ENCODE measurements at regions not wholly inside any gene's neighbourhood (a gene's known extent, or its start where the extent isn't known, plus 50 kb on each side); places are given as distances from the start of the nearest gene placed in this dataset.

DNA sequence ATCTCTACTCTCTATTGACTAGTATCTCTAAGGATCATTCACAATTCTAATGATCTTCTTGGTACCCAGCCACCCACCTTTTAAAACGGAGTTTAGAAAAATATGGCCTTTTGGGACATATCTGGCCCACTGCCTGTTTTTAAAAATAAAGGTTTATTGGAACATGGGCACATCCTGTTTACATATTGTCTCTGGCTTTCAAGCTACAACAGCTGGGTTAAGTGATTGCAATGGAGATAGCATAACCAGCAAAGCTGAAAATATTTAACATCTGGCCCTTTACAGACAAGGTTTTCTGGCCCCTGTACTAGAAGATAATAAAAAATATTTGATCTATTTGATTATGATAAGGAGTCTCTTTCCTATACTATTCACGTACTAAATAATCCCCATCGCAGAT lies 232.4 kb upstream of the RHOBTB1 start:
- peak overlapping the region; percentile 92; the same call in 1 of the 2 replicates for H3K27ac ChIP-seq
- no peak for TF ChIP-seq CTCF (conservative IDR thresholded peaks at IDR 0.05)

- H3K27ac ChIP-seq: no peak overlapping the region
- no peak for TF ChIP-seq CTCF (conservative IDR thresholded peaks at IDR 0.05)
Observed at GRCh38 chr10:61175316-61175715, 231.3 kb upstream of the RHOBTB1 start.

DNA sequence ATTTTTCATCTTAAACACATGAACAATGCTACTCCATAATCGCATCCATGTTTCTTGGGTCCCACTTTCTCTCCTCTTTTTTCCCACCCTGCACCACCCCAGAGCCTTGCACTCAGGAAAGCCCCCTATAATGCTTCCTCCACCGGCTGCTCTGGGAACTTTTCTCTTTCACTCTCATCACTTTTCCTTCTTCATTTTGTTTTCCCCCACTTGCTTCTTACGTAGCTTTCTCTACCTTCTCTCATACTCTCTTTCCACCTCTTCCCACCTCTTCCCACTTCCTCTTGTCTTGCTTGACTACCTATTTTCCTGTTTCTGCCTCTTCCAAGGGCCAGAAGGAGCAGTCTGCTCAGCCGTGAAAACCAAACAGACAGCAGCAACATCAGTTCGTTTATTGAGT lies 229.5 kb upstream of the RHOBTB1 start:
- TF ChIP-seq CTCF (conservative IDR thresholded peaks at IDR 0.05): no peak
- no peak overlapping the region for H3K27ac ChIP-seq

DNA sequence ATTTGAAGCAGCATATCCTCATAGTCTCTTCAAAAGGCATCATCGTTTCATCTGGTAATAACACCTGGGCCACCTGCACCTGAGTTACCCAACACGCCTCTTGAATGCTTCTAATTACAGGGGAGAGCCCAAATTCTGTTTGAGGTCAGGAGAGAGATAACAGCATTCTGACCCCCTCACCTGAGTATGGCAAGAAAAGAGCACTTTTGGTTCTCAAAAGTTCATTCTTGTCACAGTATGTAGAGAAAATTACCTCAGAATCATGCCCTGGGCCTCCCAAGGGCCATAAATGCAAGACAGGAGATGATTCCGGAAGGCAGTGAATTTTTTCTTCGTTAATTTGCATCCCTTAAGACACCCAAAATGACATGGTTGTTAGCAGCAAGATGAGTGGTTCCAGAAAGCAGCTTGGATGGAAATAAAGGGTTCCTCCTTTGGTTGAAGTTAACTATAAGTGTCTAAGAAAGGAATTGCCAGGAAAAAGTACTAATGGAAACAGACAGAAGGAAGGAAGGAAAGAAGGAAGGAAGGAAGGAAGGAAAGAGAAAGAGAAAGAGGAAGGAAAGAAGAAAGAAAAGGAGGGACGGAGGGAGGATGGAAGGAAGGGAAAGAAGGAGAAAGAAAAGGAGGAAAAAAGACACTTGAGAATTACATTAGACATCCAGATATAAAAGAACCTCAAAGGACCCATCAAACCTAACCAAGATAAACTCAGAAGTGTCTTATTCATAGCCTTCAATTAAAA lies 228.4 kb upstream of the RHOBTB1 start:
- no peak for TF ChIP-seq CTCF (conservative IDR thresholded peaks at IDR 0.05)
- no peak overlapping the region for H3K27ac ChIP-seq

DNA sequence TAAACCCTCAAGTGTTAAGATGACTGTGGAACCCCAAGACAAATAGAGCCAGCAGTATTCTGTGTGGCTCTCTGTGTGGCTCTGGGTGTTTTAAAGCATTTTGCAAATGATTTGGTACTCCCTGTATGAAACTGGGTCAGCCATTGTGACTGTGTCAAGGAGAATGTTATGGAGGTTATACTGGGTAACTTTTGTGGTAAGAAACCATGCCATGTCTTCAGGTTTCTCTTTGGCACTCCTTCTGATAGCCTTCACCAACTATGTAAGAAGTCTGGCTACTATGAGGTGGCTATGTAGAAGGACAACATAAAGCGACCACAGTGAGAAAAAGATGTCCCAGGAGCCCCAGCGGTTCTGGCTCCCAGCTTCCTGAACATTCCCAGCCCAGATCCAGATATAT lies 226.6 kb upstream of the RHOBTB1 start:
- no peak for TF ChIP-seq CTCF (conservative IDR thresholded peaks at IDR 0.05)
- no peak overlapping the region for H3K27ac ChIP-seq

GRCh38 chr10:61169294-61169693 lies 225.3 kb upstream of the RHOBTB1 start:
- H3K27ac ChIP-seq: no peak overlapping the region
- no peak for TF ChIP-seq CTCF (conservative IDR thresholded peaks at IDR 0.05)

- TF ChIP-seq CTCF (conservative IDR thresholded peaks at IDR 0.05): 0 out of 2 replicates have a peak, but pooled peaks have one; percentile 17
- H3K27ac ChIP-seq: peak overlapping the region; percentile 66
Observed at GRCh38 chr10:61166489-61166888, 222.5 kb upstream of the RHOBTB1 start.

All from VCaP (cell line).